CD4-positive, CD25-positive, alpha-beta regulatory T cell (primary cell): ENCODE measurements at regions not wholly inside any gene's neighbourhood (a gene's known extent, or its start where the extent isn't known, plus 50 kb on each side); places are given as distances from the start of the nearest gene placed in this dataset.

Experiments used
- ATAC-seq, 2 donors: fragments of 150-1000 bp; cut with Tn5 transposase; one replicate each; pipeline ENCODE4 v1.10.0; 2021; ENCODE audit warnings: low read depth in 2 of 2, moderate number of reproducible peaks in 2 of 2, moderate library complexity in 1 of 2
- DNase-seq, 3 donors: peaks; one replicate each; pipeline versions ENCODE4 v3.0.0 to v3.0.0-alpha.2; 2012 to 2022; ENCODE audit warnings: mixed read lengths in 1 of 3
- H3K27ac ChIP-seq: one replicate; pipeline ENCODE4 v1.7.0; 2013; ENCODE audit warnings: mild to moderate bottlenecking, low read length; ENCODE audit not compliant: insufficient read depth, poor library complexity, severe bottlenecking
- H3K27me3 ChIP-seq: one replicate; pipeline ENCODE4 v1.7.0; 2013; ENCODE audit warnings: low read length; ENCODE audit not compliant: control insufficient read depth, insufficient read depth
- H3K36me3 ChIP-seq: one replicate; pipeline ENCODE4 v1.7.0; 2013; ENCODE audit warnings: mild to moderate bottlenecking, low read length, moderate library complexity; ENCODE audit not compliant: control insufficient read depth, insufficient read depth
- H3K4me1 ChIP-seq: 2 replicates; pipeline ENCODE4 v1.7.0; 2013; ENCODE audit warnings: mild to moderate bottlenecking, low read length; ENCODE audit not compliant: insufficient read depth, control insufficient read depth, poor library complexity, severe bottlenecking
- H3K4me3 ChIP-seq: one replicate; pipeline ENCODE4 v1.7.0; 2013; ENCODE audit warnings: low read depth, mild to moderate bottlenecking, low read length, moderate library complexity
- H3K9me3 ChIP-seq, 2 experiments: 1 replicate in 1 of 2; 2 replicates in 1 of 2; pipeline ENCODE4 v1.7.0; 2013; ENCODE audit warnings: low read length in 2 of 2, mild to moderate bottlenecking in 1 of 2, moderate library complexity in 1 of 2; ENCODE audit not compliant: control insufficient read depth in 2 of 2
- H3K27ac Mint-ChIP-seq, 3 donors: one replicate each; pipeline ENCODE4 v1.8.0; 2020 to 2022; ENCODE audit warnings: mild to moderate bottlenecking in 3 of 3, mixed read lengths in 3 of 3, moderate library complexity in 2 of 3
- H3K27me3 Mint-ChIP-seq: one replicate; pipeline ENCODE4 v1.8.0; 2022; ENCODE audit warnings: mild to moderate bottlenecking, mixed read lengths
- H3K36me3 Mint-ChIP-seq: one replicate; pipeline ENCODE4 v1.8.0; 2020; ENCODE audit warnings: mixed read lengths
- H3K4me1 Mint-ChIP-seq, 4 donors: one replicate each; pipeline ENCODE4 v1.8.0; 2020 to 2022; ENCODE audit warnings: mixed read lengths in 4 of 4, mild to moderate bottlenecking in 1 of 4
- H3K4me3 Mint-ChIP-seq, 4 donors: one replicate each; pipeline ENCODE4 v1.8.0; 2020 to 2022; ENCODE audit warnings: mild to moderate bottlenecking in 4 of 4, mixed read lengths in 4 of 4, moderate library complexity in 3 of 4
- H3K9me3 Mint-ChIP-seq, 7 donors: one replicate each; pipeline ENCODE4 v1.8.0; 2020 to 2022; ENCODE audit warnings: mixed read lengths in 7 of 7, mild to moderate bottlenecking in 3 of 7, moderate library complexity in 2 of 7

GRCh38 chr15:68482246-68482645 is 50.3 kb upstream of the ITGA11 start:
- Histone ChIP-seq H3K27me3 (peaks cover 2% of the 10 kb centered on the region), H3K27ac (no peak overlapping the region), H3K4me1 (no peaks in the 10 kb centered on the region), H3K36me3 (no peaks in the 10 kb centered on the region), H3K9me3 (no peaks in the 10 kb centered on the region), H3K4me3 (no peak overlapping the region)
- no peak for DNase-seq
- Mint-ChIP-seq H3K4me1 (peaks cover 0 to 2% (median 0%) of the 10 kb centered on the region in 4 donors), H3K27me3 (peaks cover 22% of the 10 kb centered on the region), H3K36me3 (no peaks in the 10 kb centered on the region), H3K9me3 (no peaks in the 10 kb centered on the region), H3K27ac (no peak overlapping the region), H3K4me3 (no peak overlapping the region)
- ATAC-seq = no peak

- Histone ChIP-seq H3K27ac (no peak overlapping the region), H3K36me3 (no peaks in the 10 kb centered on the region), H3K9me3 (no peaks in the 10 kb centered on the region), H3K4me3 (no peak overlapping the region), H3K4me1 (no peaks in the 10 kb centered on the region), H3K27me3 (peaks cover 2% of the 10 kb centered on the region)
- Mint-ChIP-seq H3K27me3 (peaks cover 18% of the 10 kb centered on the region), H3K9me3 (no peaks in the 10 kb centered on the region), H3K4me1 (peaks cover 0 to 2% (median 0%) of the 10 kb centered on the region in 4 donors), H3K4me3 (no peak overlapping the region), H3K36me3 (no peaks in the 10 kb centered on the region), H3K27ac (no peak overlapping the region)
- DNase-seq (no peak), ATAC-seq (no peak)
Measured at GRCh38 chr15:68483165-68483564, 51.2 kb upstream of the ITGA11 start.

- Histone ChIP-seq H3K27ac (no peak overlapping the region), H3K4me3 (no peak overlapping the region), H3K9me3 (no peaks in the 10 kb centered on the region), H3K36me3 (no peaks in the 10 kb centered on the region), H3K4me1 (no peaks in the 10 kb centered on the region), H3K27me3 (peaks cover 2% of the 10 kb centered on the region)
- no peak overlapping the region for H3K4me3 Mint-ChIP-seq
- DNase-seq (no peak), ATAC-seq (no peak)
- H3K27ac Mint-ChIP-seq = no peak overlapping the region
- no peaks in the 10 kb centered on the region for H3K36me3 Mint-ChIP-seq
- peaks cover 0 to 2% (median 0%) of the 10 kb centered on the region in 4 donors for H3K4me1 Mint-ChIP-seq
- peaks cover 21% of the 10 kb centered on the region for H3K27me3 Mint-ChIP-seq
- H3K9me3 Mint-ChIP-seq = no peaks in the 10 kb centered on the region
Measured at GRCh38 chr15:68484220-68484619, 52.3 kb upstream of the ITGA11 start.

GRCh38 chr15:68484696-68485400 is 52.9 kb upstream of the ITGA11 start:
- no peak overlapping the region for H3K4me3 ChIP-seq
- Mint-ChIP-seq H3K27me3 (peaks cover 21% of the 10 kb centered on the region), H3K4me3 (no peak overlapping the region), H3K27ac (no peak overlapping the region), H3K9me3 (no peaks in the 10 kb centered on the region), H3K36me3 (no peaks in the 10 kb centered on the region), H3K4me1 (peaks cover 0 to 2% (median 0%) of the 10 kb centered on the region in 4 donors)
- no peaks in the 10 kb centered on the region for H3K4me1 ChIP-seq
- H3K9me3 ChIP-seq = no peaks in the 10 kb centered on the region
- no peaks in the 10 kb centered on the region for H3K36me3 ChIP-seq
- ATAC-seq = no peak
- no peak for DNase-seq
- H3K27ac ChIP-seq = no peak overlapping the region
- H3K27me3 ChIP-seq = peaks cover 2% of the 10 kb centered on the region

GRCh38 chr15:68485721-68486360 is 53.9 kb upstream of the ITGA11 start:
- ATAC-seq (no peak), DNase-seq (no peak)
- Histone ChIP-seq H3K4me3 (no peak overlapping the region), H3K36me3 (no peaks in the 10 kb centered on the region), H3K27me3 (no peaks in the 10 kb centered on the region), H3K9me3 (no peaks in the 10 kb centered on the region), H3K4me1 (no peaks in the 10 kb centered on the region), H3K27ac (no peak overlapping the region)
- Mint-ChIP-seq H3K27ac (no peak overlapping the region), H3K4me3 (no peak overlapping the region), H3K36me3 (no peaks in the 10 kb centered on the region), H3K4me1 (peaks cover 0 to 2% (median 0%) of the 10 kb centered on the region in 4 donors), H3K27me3 (peaks cover 18% of the 10 kb centered on the region), H3K9me3 (no peaks in the 10 kb centered on the region)

GRCh38 chr15:68487087-68487843 is 55.3 kb upstream of the ITGA11 start:
- H3K27me3 Mint-ChIP-seq = peaks cover 16% of the 10 kb centered on the region
- no peak for DNase-seq
- H3K4me3 ChIP-seq = no peak overlapping the region
- H3K27ac ChIP-seq = no peak overlapping the region
- no peaks in the 10 kb centered on the region for H3K9me3 Mint-ChIP-seq
- no peak overlapping the region for H3K27ac Mint-ChIP-seq
- H3K27me3 ChIP-seq = no peaks in the 10 kb centered on the region
- H3K36me3 Mint-ChIP-seq = no peaks in the 10 kb centered on the region
- H3K4me3 Mint-ChIP-seq = no peak overlapping the region
- H3K4me1 ChIP-seq = no peaks in the 10 kb centered on the region
- H3K4me1 Mint-ChIP-seq = peaks cover 0 to 4% (median 0%) of the 10 kb centered on the region in 4 donors
- no peak for ATAC-seq
- no peaks in the 10 kb centered on the region for H3K36me3 ChIP-seq
- H3K9me3 ChIP-seq = no peaks in the 10 kb centered on the region

GRCh38 chr15:68488290-68488689 is 56.3 kb upstream of the ITGA11 start:
- Mint-ChIP-seq H3K4me3 (no peak overlapping the region), H3K36me3 (no peaks in the 10 kb centered on the region), H3K27ac (no peak overlapping the region), H3K27me3 (peaks cover 16% of the 10 kb centered on the region), H3K9me3 (no peaks in the 10 kb centered on the region), H3K4me1 (peaks cover 0 to 4% (median 0%) of the 10 kb centered on the region in 4 donors)
- Histone ChIP-seq H3K36me3 (no peaks in the 10 kb centered on the region), H3K4me3 (no peak overlapping the region), H3K27ac (no peak overlapping the region), H3K9me3 (no peaks in the 10 kb centered on the region), H3K27me3 (no peaks in the 10 kb centered on the region), H3K4me1 (no peaks in the 10 kb centered on the region)
- ATAC-seq = no peak
- DNase-seq = no peak
